ENCODE measurements at regions not wholly inside any gene's neighbourhood (a gene's known extent, or its start where the extent isn't known, plus 50 kb on each side); places are given as distances from the start of the nearest gene placed in this dataset.

- ATAC-seq (replicated peaks in 6 of 8), result no peak
- in situ Hi-C loops (cut with MboI; ENCODE audit: low pct_unique_long_range_greater_than_20kb in 2 of 9, low sequenced_read_pairs in 9 of 9, unreplicated experiment in 9 of 9), result no loop called here
- no peak overlapping the region for H3K27ac ChIP-seq
- 0 to 80% (median 53%) methylated on average over 1 to 4 of the region's 7 CpGs; no CpG with 5 or more reads in 5 of the 10 experiments for WGBS, 10 experiments
- H3K4me1 ChIP-seq (replicated peaks in 1 of 2), result peaks cover 0 to 12% of the 10 kb centered on the region in 2 donors
- no peak overlapping the region for H3K4me3 ChIP-seq
These were observed 68.9 kb upstream of the LEP start for GRCh38 chr7:128172151-128172550.

- Histone ChIP-seq H3K4me1 (replicated peaks in 1 of 2) (peaks cover 0 to 9% of the 10 kb centered on the region in 2 donors), H3K4me3 (no peak overlapping the region), H3K27ac (no peak overlapping the region)
- ATAC-seq (replicated peaks in 6 of 8), result no peak
- WGBS, 10 experiments, result 0 to 100% (median 59%) methylated on average over 1 to 6 of the region's 6 CpGs; no CpG with 5 or more reads in 2 of the 10 experiments
- in situ Hi-C loops (cut with MboI; ENCODE audit: low pct_unique_long_range_greater_than_20kb in 2 of 9, low sequenced_read_pairs in 9 of 9, unreplicated experiment in 9 of 9), result no loop called here
These were observed 68.1 kb upstream of the LEP start for GRCh38 chr7:128172963-128173362.

GRCh38 chr7:128174386-128174785, 66.7 kb upstream of the LEP start:
- no peak overlapping the region for H3K4me3 ChIP-seq
- in situ Hi-C loops (cut with MboI; ENCODE audit: low pct_unique_long_range_greater_than_20kb in 2 of 9, low sequenced_read_pairs in 9 of 9, unreplicated experiment in 9 of 9), result no loop called here
- H3K27ac ChIP-seq, result no peak overlapping the region
- WGBS, 10 experiments, result 10 to 100% (median 80%) methylated on average over 1 to 4 of the region's 11 CpGs; no CpG with 5 or more reads in 5 of the 10 experiments
- H3K4me1 ChIP-seq (replicated peaks in 1 of 2), result no peaks in the 10 kb centered on the region
- ATAC-seq (replicated peaks in 6 of 8), result peak in 2 of 8 experiments; percentile 67 to 71

GRCh38 chr7:128176696-128177095, 64.4 kb upstream of the LEP start:
- 50 to 84% (median 74%) methylated on average over 1 to 7 of the region's 7 CpGs; no CpG with 5 or more reads in 4 of the 10 experiments for WGBS, 10 experiments
- in situ Hi-C loops (cut with MboI; ENCODE audit: low pct_unique_long_range_greater_than_20kb in 2 of 9, low sequenced_read_pairs in 9 of 9, unreplicated experiment in 9 of 9), result no loop called here
- H3K27ac ChIP-seq, result no peak overlapping the region
- H3K4me3 ChIP-seq, result no peak overlapping the region
- no peaks in the 10 kb centered on the region for H3K4me1 ChIP-seq (replicated peaks in 1 of 2)
- ATAC-seq (replicated peaks in 6 of 8), result no peak

- whole genome bisulfite sequencing, 10 experiments, result 32 to 96% (median 59%) methylated on average over 1 to 8 of the region's 9 CpGs
These were observed 63.1 kb upstream of the LEP start for GRCh38 chr7:128177768-128178550.

GRCh38 chr7:128178611-128179010, 62.5 kb upstream of the LEP start:
- no peak overlapping the region for H3K4me3 ChIP-seq
- no peaks in the 10 kb centered on the region for H3K4me1 ChIP-seq (replicated peaks in 1 of 2)
- 40 to 93% (median 76%) methylated on average over 1 to 3 of the region's 3 CpGs; no CpG with 5 or more reads in 6 of the 10 experiments for WGBS, 10 experiments
- no peak overlapping the region for H3K27ac ChIP-seq
- in situ Hi-C loops (cut with MboI; ENCODE audit: low pct_unique_long_range_greater_than_20kb in 2 of 9, low sequenced_read_pairs in 9 of 9, unreplicated experiment in 9 of 9), result no loop called here
- ATAC-seq (replicated peaks in 6 of 8), result no peak

More at GRCh38 chr7:128177768-128178550, 63.1 kb upstream of the LEP start:
- ATAC-seq (replicated peaks in 6 of 8), result no peak
- in situ Hi-C loops (cut with MboI; ENCODE audit: low pct_unique_long_range_greater_than_20kb in 2 of 9, low sequenced_read_pairs in 9 of 9, unreplicated experiment in 9 of 9), result no loop called here
- no peak overlapping the region for H3K27ac ChIP-seq
- H3K4me3 ChIP-seq, result no peak overlapping the region
- no peaks in the 10 kb centered on the region for H3K4me1 ChIP-seq (replicated peaks in 1 of 2)

GRCh38 chr7:128188396-128189230, 52.5 kb upstream of the LEP start:
- 20 to 90% (median 42%) methylated on average over 1 to 12 of the region's 16 CpGs; no CpG with 5 or more reads in 1 of the 10 experiments for WGBS, 10 experiments
- H3K4me3 ChIP-seq, result no peak overlapping the region
- no peak overlapping the region for H3K27ac ChIP-seq
- no peaks in the 10 kb centered on the region for H3K4me1 ChIP-seq (replicated peaks in 1 of 2)
- in situ Hi-C loops (cut with MboI; ENCODE audit: low pct_unique_long_range_greater_than_20kb in 2 of 9, low sequenced_read_pairs in 9 of 9, unreplicated experiment in 9 of 9), result no loop called here
- ATAC-seq (replicated peaks in 6 of 8), result no peak

- no peak overlapping the region for H3K27ac ChIP-seq
- ATAC-seq (replicated peaks in 6 of 8), result no peak
- 60 to 100% (median 84%) methylated on average over 1 to 3 of the region's 8 CpGs; no CpG with 5 or more reads in 7 of the 10 experiments for WGBS, 10 experiments
- in situ Hi-C loops (cut with MboI; ENCODE audit: low pct_unique_long_range_greater_than_20kb in 2 of 9, low sequenced_read_pairs in 9 of 9, unreplicated experiment in 9 of 9), result no loop called here
- no peaks in the 10 kb centered on the region for H3K4me1 ChIP-seq (replicated peaks in 1 of 2)
- H3K4me3 ChIP-seq, result no peak overlapping the region
These were observed 51.7 kb upstream of the LEP start for GRCh38 chr7:128189231-128189930.

- in situ Hi-C loops (cut with MboI; ENCODE audit: low pct_unique_long_range_greater_than_20kb in 2 of 9, low sequenced_read_pairs in 9 of 9, unreplicated experiment in 9 of 9), result no loop called here
- peak in 5 of 8 experiments; percentile 36 to 97 (median 67) for ATAC-seq (replicated peaks in 6 of 8)
- peak overlapping the region in 1 of 2 donors; percentile 30 for H3K27ac ChIP-seq
- H3K4me3 ChIP-seq, result no peak overlapping the region
- 40 to 57% methylated on average over 3 of the region's 7 CpGs; no CpG with 5 or more reads in 8 of the 10 experiments for WGBS, 10 experiments
- no peaks in the 10 kb centered on the region for H3K4me1 ChIP-seq (replicated peaks in 1 of 2)
These were observed 50.9 kb upstream of the LEP start for GRCh38 chr7:128190051-128190647.

GRCh38 chr7:128191136-128191844, 49.8 kb upstream of the LEP start:
- Histone ChIP-seq H3K4me1 (replicated peaks in 1 of 2) (no peaks in the 10 kb centered on the region), H3K27ac (no peak overlapping the region), H3K4me3 (no peak overlapping the region)
- no peak for ATAC-seq (replicated peaks in 6 of 8)
- in situ Hi-C loops (cut with MboI; ENCODE audit: low pct_unique_long_range_greater_than_20kb in 2 of 9, low sequenced_read_pairs in 9 of 9, unreplicated experiment in 9 of 9), result no loop called here
- 47 to 100% (median 79%) methylated on average over 1 to 6 of the region's 7 CpGs; no CpG with 5 or more reads in 4 of the 10 experiments for WGBS, 10 experiments

All from motor neuron (in vitro differentiated cells).